ENCODE measurements at regions not wholly inside any gene's neighbourhood (a gene's known extent, or its start where the extent isn't known, plus 50 kb on each side); places are given as distances from the start of the nearest gene placed in this dataset.
"Not testable (repeated sequence)": the region's sequence is repeated elsewhere in the genome, so short reads cannot be mapped to it uniquely, and the experiment has no call there.

DNA sequence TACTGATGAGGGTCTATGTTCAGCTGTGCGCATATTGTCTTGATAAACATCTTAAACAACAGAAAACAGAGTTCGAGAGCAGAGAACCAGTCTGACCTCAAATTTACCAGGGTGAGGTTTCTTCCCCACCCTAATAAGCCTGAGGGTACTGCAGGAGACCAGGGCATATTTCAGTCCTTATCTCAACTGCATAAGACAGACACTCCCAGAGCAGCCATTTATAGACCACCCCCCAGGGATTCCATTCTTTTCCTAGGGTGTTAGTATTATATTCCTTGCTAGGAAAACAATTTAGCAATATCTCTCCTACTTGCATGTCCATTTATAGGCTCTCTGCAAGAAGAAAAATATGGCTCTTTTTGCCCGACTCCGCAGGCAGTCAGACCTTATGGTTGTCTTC lies 89.5 kb upstream of the POMZP3 start:
- not testable (repeated sequence) for DNase-seq (ENCODE audit: low spot score)

DNA sequence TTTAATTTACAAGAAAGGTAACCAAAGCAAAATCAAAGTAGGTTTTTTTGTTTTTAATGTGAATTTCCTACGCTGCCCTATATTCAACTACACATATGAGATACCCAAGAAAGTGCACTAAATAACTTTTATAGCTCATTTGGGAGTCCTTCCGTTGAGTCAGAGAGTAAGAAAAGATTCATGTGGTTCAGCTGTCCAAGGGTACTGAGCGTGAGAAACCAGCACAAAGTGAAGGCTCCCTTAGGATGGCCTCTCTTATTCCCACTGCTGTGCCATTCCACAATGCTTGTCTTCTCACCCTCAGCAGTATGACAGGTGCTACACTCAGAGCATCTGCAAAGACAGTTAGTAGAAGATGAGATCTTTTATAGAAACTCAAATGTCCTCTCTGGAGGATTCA lies 85.8 kb upstream of the POMZP3 start:
- DNase-seq (ENCODE audit: low spot score), result not testable (repeated sequence)

DNA sequence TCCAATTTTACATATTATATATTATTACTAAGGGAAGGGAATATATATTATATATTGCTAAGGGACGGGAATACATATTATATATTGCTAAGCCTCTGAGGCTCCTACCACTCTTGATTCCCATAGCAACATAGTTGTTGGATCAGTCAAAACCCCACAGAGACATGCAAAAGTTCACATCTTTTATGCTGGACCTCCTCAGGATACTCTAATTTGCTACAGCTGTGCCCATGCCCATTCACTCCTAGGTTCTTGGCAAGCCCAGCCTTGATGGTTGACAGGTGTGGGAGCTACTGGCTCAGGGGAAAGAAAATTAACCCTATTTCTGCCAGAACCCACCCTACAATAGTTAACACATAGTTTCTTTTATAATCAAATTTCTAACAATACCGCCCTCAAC lies 84.6 kb upstream of the POMZP3 start:
- DNase-seq (ENCODE audit: low spot score), result not testable (repeated sequence)

DNA sequence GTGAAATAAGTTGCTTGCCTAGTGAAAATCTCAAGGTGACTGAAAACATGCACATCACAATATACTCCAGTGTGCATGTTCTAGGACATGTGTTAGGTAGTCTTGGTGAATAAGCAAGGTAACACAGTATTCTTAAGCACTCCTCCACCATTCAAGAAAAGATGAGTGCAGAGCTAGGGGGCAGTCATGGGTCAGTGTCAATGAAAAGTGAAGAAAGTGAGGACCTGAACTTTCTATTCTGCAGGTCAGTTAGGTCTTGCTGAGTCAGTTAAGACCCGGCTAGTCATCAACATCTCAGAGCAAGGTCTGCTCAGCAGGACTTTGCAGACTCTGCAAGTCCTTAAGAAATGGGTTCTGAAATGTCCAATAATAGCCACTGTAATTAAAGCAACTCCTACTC lies 82.6 kb upstream of the POMZP3 start:
- peak; percentile 26 for DNase-seq (ENCODE audit: low spot score)

DNA sequence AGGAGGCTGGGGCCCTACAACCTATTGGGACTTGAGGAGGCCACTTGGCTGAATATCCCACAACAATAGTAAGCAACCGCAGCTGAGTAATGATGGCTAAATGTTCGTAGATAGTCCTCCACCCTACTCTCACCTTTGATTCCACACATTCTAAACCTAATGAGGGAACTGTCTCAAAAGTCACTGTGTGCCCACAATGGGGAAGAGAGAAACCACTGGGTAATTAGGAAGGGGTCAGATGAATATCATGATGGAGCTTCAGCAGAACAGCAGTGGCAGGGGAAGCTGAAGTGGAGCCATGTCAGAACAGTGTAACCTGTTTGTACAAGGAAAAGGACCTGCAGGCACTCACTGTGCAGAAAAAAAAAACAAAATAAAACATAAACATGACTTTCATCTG lies 81.4 kb upstream of the POMZP3 start:
- not testable (repeated sequence) for DNase-seq (ENCODE audit: low spot score)

DNA sequence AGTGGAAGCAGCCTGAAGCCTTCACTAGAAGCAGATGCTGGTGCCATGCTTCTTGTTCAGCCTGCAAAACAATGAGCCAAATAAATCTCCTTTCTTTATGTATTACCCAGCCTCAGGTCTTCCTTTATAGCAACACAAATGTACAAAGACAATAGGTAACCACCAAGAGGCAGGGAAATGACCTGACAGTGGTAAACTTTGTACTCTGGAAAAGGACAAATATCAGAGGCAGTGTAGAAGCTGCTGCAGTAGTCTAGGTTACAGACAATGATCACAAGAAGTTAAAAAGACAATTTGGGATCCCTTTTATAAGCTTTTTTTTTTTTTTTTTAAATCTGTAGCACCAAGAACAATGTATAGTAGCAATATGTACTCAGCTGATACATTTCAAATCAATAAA lies 76.7 kb upstream of the POMZP3 start:
- not testable (repeated sequence) for DNase-seq (ENCODE audit: low spot score)

DNA sequence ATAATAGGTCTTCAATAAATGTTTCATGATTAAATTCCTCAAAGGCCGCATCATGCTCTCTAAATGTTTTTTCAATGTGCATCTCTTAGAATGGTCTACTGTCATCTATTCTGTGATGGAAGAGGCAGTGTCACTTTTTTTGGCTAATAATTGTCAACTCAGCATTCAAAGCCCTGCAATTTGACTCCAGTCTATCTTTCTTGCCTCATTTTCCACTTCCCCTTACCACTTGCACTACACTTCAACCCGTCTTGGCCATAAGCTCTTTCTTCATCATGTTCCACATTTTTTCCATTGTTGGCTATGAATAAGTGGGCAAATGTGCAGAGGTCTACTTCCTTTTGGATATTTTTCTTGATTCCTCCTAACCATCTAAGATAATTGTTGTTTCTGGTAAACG lies 59.2 kb upstream of the POMZP3 start:
- not testable (repeated sequence) for DNase-seq (ENCODE audit: low spot score)

DNA sequence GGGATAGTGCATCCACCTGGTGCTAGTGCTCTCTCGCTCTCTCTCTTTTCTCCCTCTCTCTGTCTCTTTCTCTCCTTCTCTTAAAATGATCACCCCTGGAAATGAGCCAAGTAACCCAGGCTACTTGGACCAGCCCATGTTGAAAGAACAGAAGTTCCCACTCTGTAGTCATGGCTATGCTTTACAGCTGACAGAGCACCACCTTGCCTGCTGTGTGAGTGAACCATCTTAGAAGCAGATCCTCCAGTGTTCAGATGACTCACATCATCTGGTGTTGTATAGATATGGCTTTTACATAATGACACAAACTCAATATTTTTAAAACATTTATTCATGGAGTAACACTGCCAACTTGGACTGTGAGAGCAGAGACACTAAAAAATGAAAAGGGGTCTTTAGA lies 57.7 kb upstream of the POMZP3 start:
- peak; percentile 31 for DNase-seq (ENCODE audit: low spot score)

DNA sequence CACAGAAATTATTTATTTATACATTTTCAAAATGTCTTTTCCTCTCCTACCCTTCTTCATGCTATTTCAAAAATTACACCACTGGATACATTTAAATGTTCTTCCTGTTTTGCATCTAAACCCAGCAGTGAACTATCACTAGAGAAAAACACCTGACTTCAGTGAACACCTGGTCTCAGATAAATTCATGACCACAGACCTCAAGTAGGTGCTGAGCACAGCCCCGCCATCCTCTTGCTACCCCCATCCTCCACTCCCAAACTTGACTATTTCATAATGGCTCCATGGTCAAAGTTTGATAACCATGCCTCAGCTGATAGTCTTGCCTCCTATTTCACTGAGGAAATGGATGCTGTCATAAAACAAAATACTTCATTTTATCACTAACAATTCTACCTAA lies 56.6 kb upstream of the POMZP3 start:
- DNase-seq (ENCODE audit: low spot score), result not testable (repeated sequence)

DNA sequence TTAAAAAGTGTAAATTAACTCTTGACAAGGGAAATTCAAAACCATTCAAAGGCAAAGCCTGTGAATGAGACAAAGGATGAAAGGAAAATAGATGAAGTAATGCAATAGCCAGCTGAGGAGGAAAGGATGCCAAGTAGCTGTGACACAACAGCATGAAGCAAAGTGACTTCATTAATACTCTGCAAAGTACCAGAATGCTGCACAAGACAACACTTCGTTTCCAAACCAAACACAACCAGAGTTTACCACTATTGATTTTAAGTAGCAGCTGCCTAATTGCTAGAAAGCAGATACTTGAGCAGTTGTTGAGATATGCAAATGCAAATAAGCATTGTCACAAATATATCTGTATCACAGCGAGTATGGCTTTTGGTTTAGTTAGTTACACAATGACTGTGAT lies 54.7 kb upstream of the POMZP3 start:
- DNase-seq (ENCODE audit: low spot score), result not testable (repeated sequence)

DNA sequence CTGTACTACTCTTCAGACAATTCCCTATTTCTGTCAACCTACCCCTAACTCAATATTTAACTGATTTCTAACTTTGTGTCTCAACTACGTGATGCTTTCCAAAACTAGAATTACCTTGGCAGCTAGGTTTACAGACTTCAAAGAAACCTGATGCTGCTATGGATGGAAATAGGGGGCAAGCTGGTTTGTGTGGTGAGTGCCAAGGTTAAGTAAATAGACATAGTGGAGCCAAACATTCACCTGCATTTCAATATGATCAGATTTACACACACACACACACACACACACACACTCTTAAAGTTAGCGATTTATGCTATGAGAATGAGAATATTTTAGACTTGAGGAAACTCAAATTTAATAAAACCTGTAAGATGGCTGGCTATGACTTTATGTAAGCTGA lies 52.1 kb upstream of the POMZP3 start:
- DNase-seq (ENCODE audit: low spot score), result not testable (repeated sequence)

DNA sequence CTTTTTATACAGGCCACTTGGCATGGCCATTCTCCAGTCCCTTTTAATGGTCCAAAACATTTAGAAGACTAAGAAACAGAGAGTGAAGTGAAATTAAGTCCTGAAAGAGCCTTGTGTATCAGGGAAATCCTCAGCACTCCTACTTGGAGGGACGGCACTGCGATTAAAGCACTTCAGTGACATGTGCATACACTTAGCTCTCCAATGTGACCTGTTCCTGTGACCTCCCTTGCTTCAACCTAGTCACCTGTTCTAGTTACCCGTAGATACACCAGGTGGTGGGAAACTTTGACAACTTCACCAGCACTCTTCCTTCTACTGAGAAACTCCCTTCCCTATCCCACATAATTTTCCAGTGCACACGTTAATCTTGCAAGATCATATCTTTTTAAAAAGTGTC lies 51.4 kb upstream of the POMZP3 start:
- DNase-seq (ENCODE audit: low spot score), result not testable (repeated sequence)

DNA sequence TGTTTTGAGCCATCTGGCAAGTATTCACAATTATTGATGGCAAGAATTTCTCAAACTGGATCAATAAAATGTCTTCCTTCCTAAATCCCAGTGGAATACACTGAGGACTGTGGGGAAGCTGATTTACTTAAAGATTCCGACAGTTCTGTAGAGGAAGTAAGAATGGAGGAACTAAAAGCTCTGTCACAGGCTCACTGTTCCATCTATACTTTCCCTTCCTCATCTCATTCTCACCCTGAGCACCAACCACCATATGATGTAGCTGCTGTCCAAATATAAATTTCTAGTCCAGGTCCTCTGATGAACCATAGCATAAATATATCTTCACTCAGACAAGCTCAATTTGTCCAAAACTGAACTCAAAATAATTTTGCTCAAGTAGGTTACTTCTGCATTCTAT lies 49.8 kb upstream of the POMZP3 start:
- DNase-seq (ENCODE audit: low spot score), result not testable (repeated sequence)

Measured in NAMALWA (cell line).